ENCODE measurements at regions not wholly inside any gene's neighbourhood (a gene's known extent, or its start where the extent isn't known, plus 50 kb on each side); places are given as distances from the start of the nearest gene placed in this dataset.

GRCh38 chr5:8633259-8633658 is 764.3 kb downstream of the MTRR start:
- H3K36me3 Mint-ChIP-seq (ENCODE audit: low read depth): peaks cover 6% of the 10 kb centered on the region

GRCh38 chr5:8633696-8634095 is 764.7 kb downstream of the MTRR start:
- 79 to 100% methylated on average over 1 to 2 of the region's 2 CpGs for WGBS, 2 experiments (ENCODE audit: insufficient coverage in 1 of 2, insufficient read length in 1 of 2)
- peak overlapping the region; percentile 36 for H3K27ac ChIP-seq (ENCODE audit: low read depth, low read length)
- TF ChIP-seq, protein P1, sequence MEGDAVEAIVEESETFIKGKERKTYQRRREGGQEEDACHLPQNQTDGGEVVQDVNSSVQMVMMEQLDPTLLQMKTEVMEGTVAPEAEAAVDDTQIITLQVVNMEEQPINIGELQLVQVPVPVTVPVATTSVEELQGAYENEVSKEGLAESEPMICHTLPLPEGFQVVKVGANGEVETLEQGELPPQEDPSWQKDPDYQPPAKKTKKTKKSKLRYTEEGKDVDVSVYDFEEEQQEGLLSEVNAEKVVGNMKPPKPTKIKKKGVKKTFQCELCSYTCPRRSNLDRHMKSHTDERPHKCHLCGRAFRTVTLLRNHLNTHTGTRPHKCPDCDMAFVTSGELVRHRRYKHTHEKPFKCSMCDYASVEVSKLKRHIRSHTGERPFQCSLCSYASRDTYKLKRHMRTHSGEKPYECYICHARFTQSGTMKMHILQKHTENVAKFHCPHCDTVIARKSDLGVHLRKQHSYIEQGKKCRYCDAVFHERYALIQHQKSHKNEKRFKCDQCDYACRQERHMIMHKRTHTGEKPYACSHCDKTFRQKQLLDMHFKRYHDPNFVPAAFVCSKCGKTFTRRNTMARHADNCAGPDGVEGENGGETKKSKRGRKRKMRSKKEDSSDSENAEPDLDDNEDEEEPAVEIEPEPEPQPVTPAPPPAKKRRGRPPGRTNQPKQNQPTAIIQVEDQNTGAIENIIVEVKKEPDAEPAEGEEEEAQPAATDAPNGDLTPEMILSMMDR (conservative IDR thresholded peaks at IDR 0.05): no peak
- peak overlapping the region; percentile 0 for H3K4me3 ChIP-seq (ENCODE audit: low read length)
- Mint-ChIP-seq H3K4me3 (no peak overlapping the region), H3K27ac (peak overlapping the region; percentile 55), H3K27me3 (ENCODE audit: insufficient read depth) (no peaks in the 10 kb centered on the region), H3K4me1 (peaks cover 18% of the 10 kb centered on the region), H3K9me3 (peaks cover 30% of the 10 kb centered on the region), H3K36me3 (ENCODE audit: low read depth) (peaks cover 6% of the 10 kb centered on the region)
- H3K27me3 ChIP-seq (ENCODE audit: control insufficient read depth, insufficient read depth, low read length, poor library complexity, severe bottlenecking): no peaks in the 10 kb centered on the region
- H3K9ac ChIP-seq (ENCODE audit: extremely low read depth, low read length, poor library complexity, severe bottlenecking): no peak overlapping the region
- DNase-seq: no peak
- H3K9me3 ChIP-seq (ENCODE audit: control insufficient read depth, low read length): peaks cover under 1% of the 10 kb centered on the region
- no peaks in the 10 kb centered on the region for H3K36me3 ChIP-seq (ENCODE audit: control insufficient read depth, insufficient read depth, low read length)
- H3K4me1 ChIP-seq (ENCODE audit: control insufficient read depth, insufficient read depth, low read length): no peaks in the 10 kb centered on the region

More at GRCh38 chr5:8633259-8633658, 764.3 kb downstream of the MTRR start:
- peaks cover 30% of the 10 kb centered on the region for H3K9me3 Mint-ChIP-seq
- peak overlapping the region; percentile 55 for H3K27ac Mint-ChIP-seq
- Histone ChIP-seq H3K27me3 (ENCODE audit: control insufficient read depth, insufficient read depth, low read length, poor library complexity, severe bottlenecking) (no peaks in the 10 kb centered on the region), H3K9ac (ENCODE audit: extremely low read depth, low read length, poor library complexity, severe bottlenecking) (no peak overlapping the region), H3K9me3 (ENCODE audit: control insufficient read depth, low read length) (no peaks in the 10 kb centered on the region), H3K4me3 (ENCODE audit: low read length) (peak overlapping the region; percentile 0), H3K4me1 (ENCODE audit: control insufficient read depth, insufficient read depth, low read length) (no peaks in the 10 kb centered on the region), H3K27ac (ENCODE audit: low read depth, low read length) (peak overlapping the region; percentile 36), H3K36me3 (ENCODE audit: control insufficient read depth, insufficient read depth, low read length) (no peaks in the 10 kb centered on the region)
- peaks cover 18% of the 10 kb centered on the region for H3K4me1 Mint-ChIP-seq
- no peak overlapping the region for H3K4me3 Mint-ChIP-seq
- 96 to 100% methylated on average over 1 to 2 of the region's 2 CpGs for WGBS, 2 experiments (ENCODE audit: insufficient coverage in 1 of 2, insufficient read length in 1 of 2)
- no peaks in the 10 kb centered on the region for H3K27me3 Mint-ChIP-seq (ENCODE audit: insufficient read depth)
- no peak for DNase-seq
- TF ChIP-seq, protein P1 (conservative IDR thresholded peaks at IDR 0.05): no peak

GRCh38 chr5:8634219-8634618 is 765.3 kb downstream of the MTRR start:
- H3K27ac ChIP-seq (ENCODE audit: low read depth, low read length): no peak overlapping the region

More at GRCh38 chr5:8634219-8634618, 765.3 kb downstream of the MTRR start:
- TF ChIP-seq, protein P1 (conservative IDR thresholded peaks at IDR 0.05): no peak
- peaks cover 30% of the 10 kb centered on the region for H3K9me3 Mint-ChIP-seq
- Histone ChIP-seq H3K9ac (ENCODE audit: extremely low read depth, low read length, poor library complexity, severe bottlenecking) (no peak overlapping the region), H3K4me1 (ENCODE audit: control insufficient read depth, insufficient read depth, low read length) (no peaks in the 10 kb centered on the region), H3K27me3 (ENCODE audit: control insufficient read depth, insufficient read depth, low read length, poor library complexity, severe bottlenecking) (no peaks in the 10 kb centered on the region), H3K36me3 (ENCODE audit: control insufficient read depth, insufficient read depth, low read length) (no peaks in the 10 kb centered on the region), H3K4me3 (ENCODE audit: low read length) (peak overlapping the region; percentile 0), H3K9me3 (ENCODE audit: control insufficient read depth, low read length) (peaks cover 4% of the 10 kb centered on the region)
- no peak overlapping the region for H3K27ac Mint-ChIP-seq
- WGBS, 2 experiments (ENCODE audit: insufficient coverage in 1 of 2, insufficient read length in 1 of 2): 65% methylated on average over 2 of the region's 2 CpGs; no CpG with 5 or more reads in 1 of the 2 experiments
- DNase-seq: no peak
- no peaks in the 10 kb centered on the region for H3K27me3 Mint-ChIP-seq (ENCODE audit: insufficient read depth)
- peaks cover 6% of the 10 kb centered on the region for H3K36me3 Mint-ChIP-seq (ENCODE audit: low read depth)
- no peak overlapping the region for H3K4me3 Mint-ChIP-seq
- H3K4me1 Mint-ChIP-seq: peaks cover 18% of the 10 kb centered on the region

Data from endodermal cell (in vitro differentiated cells).